HG02798 (cell line): ENCODE measurements at regions not wholly inside any gene's neighbourhood (a gene's known extent, or its start where the extent isn't known, plus 50 kb on each side); places are given as distances from the start of the nearest gene placed in this dataset.

Source experiments
- ATAC-seq: cut with Tn5 transposase; IDR thresholded peaks from one replicate; pipeline ENCODE4 v1.9.1; 2021; ENCODE audit warnings: mild to moderate bottlenecking; ENCODE audit not compliant: unreplicated experiment, poor library complexity

DNA sequence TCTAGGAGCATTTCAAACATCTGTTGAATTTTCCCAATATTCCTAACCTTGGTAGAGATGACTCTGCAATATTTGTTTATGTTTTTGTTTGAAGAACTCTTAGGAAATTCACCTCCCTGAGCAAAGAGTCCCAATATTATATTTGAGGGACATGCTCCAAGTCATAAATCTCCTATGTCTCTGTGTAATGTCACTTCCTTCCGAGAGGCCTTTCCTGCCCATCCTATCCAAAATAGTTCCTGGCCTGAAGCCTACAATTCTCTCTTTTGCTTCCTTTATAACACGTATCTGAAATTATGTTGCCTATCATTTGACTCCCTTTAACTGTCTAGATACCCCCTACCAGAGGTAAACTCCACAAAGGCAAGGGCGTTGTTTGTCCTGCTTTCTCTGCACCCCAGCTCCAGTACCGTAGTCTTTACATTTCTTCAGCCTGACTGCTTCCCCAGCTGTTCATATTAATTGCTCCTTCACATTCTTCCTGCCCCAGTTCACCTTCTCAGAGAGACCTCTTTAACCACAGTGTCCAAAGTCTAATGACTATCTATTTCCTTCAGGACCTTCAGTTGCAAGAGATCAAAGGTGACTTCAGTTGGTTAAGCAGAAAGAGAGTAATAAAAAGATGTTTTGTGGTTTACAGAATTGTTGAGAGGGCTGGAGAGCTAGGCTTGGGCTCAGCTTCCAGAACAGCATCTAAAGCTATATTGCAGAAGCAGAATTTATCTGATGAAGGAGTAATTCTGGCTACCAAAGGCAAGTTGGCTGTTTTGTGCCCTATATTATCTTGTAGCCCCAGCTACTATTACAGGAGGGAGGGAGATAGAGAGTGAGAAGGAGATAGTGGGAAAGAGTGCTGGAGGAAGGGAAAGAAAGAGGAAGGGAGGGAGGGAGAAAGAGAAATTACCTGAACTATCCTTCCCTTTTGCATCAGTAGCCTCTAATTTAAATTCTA lies 109.3 kb upstream of the TMEM161B start:
- no peak for ATAC-seq

- no peak for ATAC-seq
Measured at GRCh38 chr5:88377240-88377639, 108.6 kb upstream of the TMEM161B start.

DNA sequence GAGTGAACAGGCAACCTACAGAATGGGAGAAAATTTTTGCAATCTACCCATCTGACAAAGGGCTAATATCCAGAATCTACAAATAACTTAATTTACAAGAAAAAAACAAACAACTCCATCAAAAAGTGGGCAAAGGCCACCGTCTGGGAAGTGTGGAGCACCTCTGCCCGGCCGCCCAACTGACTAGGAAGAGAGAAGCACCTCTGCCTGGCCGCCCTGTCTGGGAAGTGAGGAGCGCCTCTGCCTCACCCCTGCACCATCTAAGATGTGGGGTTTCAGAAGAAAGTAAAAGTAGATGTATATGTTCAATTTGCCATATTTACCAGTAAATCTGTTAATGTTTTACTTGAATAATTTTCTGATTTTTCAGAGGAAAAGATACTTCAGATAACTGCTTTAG lies 108.1 kb upstream of the TMEM161B start:
- ATAC-seq, result no peak

- no peak for ATAC-seq
Measured at GRCh38 chr5:88374391-88374790, 105.7 kb upstream of the TMEM161B start.

DNA sequence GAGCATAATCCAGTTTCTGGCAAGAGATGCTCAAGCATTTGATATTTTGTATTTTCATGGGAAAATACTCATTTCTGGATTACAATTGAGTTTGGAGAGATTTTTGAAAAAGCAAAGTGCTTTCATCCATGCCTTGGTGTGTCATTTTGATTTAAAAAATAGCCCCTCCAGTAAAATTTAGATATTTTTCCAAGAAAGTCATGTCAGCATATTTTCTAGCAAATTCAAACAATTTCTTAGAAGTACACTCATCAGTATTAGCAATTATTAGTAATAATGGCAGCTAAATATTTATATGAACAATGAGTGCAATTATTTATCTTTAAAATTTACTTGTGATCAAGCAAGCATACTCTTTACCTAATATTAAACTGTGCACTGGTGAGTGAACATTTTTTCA lies 102.2 kb upstream of the TMEM161B start:
- ATAC-seq, result no peak

- no peak for ATAC-seq
Measured at GRCh38 chr5:88368201-88368600, 99.6 kb upstream of the TMEM161B start.

DNA sequence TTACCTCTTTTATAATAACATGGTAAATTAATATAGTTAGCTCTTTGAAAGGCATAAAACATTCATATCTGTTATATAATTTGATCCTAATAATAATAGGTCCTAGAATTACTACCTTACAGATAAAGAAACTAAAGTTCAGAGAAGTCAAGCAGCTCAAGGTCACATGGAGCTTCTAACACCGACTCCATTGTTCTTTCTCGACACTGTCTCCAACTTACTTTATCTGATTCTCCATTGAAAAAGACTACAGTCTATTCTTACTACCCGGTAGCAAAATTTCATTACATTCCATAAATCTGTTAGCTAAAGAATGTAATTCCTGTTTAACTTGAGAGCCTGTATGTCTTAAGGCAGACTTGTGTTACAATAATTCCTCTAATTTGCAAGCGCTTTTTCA lies 96.3 kb upstream of the TMEM161B start:
- no peak for ATAC-seq

- no peak for ATAC-seq
Measured at GRCh38 chr5:88355490-88356050, 86.9 kb upstream of the TMEM161B start.

DNA sequence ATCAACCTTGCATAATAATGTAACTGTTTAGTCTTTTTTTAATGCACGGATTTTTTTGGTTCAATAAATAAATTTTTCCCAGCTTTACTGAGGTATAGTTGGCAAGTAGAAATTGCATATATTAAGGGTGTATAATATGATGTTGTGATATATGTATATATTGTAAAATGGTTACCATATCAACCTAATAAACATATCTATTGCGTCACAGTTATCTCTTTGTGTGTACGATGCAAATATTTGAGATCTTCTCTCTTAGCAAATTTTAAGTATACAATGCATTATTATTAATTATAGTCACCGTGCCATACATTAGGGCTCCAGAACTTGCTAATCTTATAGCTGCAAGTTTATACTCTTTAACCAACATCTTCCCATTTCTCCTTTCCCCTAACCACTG lies 57.2 kb upstream of the TMEM161B start:
- no peak for ATAC-seq

GRCh38 chr5:88322785-88323184 lies 54.1 kb upstream of the TMEM161B start:
- ATAC-seq, result no peak
